HG03196 (cell line): ENCODE measurements at regions not wholly inside any gene's neighbourhood (a gene's known extent, or its start where the extent isn't known, plus 50 kb on each side); places are given as distances from the start of the nearest gene placed in this dataset.

Experiments
- ATAC-seq: cut with Tn5 transposase; IDR thresholded peaks from one replicate; pipeline ENCODE4 v1.9.1; 2021; ENCODE audit not compliant: unreplicated experiment

- no peak for ATAC-seq
Observed at GRCh38 chr1:68332041-68332440, 99.7 kb upstream of the WLS start.

- no peak for ATAC-seq
Observed at GRCh38 chr1:68331117-68331865, 99.0 kb upstream of the WLS start.

GRCh38 chr1:68330391-68330790 is 98.1 kb upstream of the WLS start:
- no peak for ATAC-seq

GRCh38 chr1:68329096-68329835 is 96.9 kb upstream of the WLS start:
- ATAC-seq: no peak

- no peak for ATAC-seq
Observed at GRCh38 chr1:68328490-68328889, 96.2 kb upstream of the WLS start.

- ATAC-seq: no peak
Observed at GRCh38 chr1:68327414-68327813, 95.1 kb upstream of the WLS start.

- ATAC-seq: no peak
Observed at GRCh38 chr1:68326481-68326880, 94.2 kb upstream of the WLS start.

GRCh38 chr1:68324316-68324715 is 92.0 kb upstream of the WLS start:
- ATAC-seq: no peak

GRCh38 chr1:68322837-68323687 is 90.7 kb upstream of the WLS start:
- ATAC-seq: no peak

- ATAC-seq: no peak
Observed at GRCh38 chr1:68322096-68322495, 89.8 kb upstream of the WLS start.

GRCh38 chr1:68321084-68321685 is 88.9 kb upstream of the WLS start:
- no peak for ATAC-seq

GRCh38 chr1:68320349-68320748 is 88.0 kb upstream of the WLS start:
- ATAC-seq: no peak

GRCh38 chr1:68319907-68320306 is 87.6 kb upstream of the WLS start:
- no peak for ATAC-seq

- no peak for ATAC-seq
Observed at GRCh38 chr1:68317543-68317942, 85.2 kb upstream of the WLS start.

GRCh38 chr1:68314151-68314780 is 81.9 kb upstream of the WLS start:
- ATAC-seq: no peak

GRCh38 chr1:68313735-68314134 is 81.4 kb upstream of the WLS start:
- ATAC-seq: no peak

- no peak for ATAC-seq
Observed at GRCh38 chr1:68308034-68308433, 75.7 kb upstream of the WLS start.

GRCh38 chr1:68307378-68307787 is 75.1 kb upstream of the WLS start:
- ATAC-seq: no peak

- no peak for ATAC-seq
Observed at GRCh38 chr1:68301471-68302001, 69.2 kb upstream of the WLS start.

- no peak for ATAC-seq
Observed at GRCh38 chr1:68294367-68295066, 62.2 kb upstream of the WLS start.
